PC-9 (cell line): ENCODE measurements at regions not wholly inside any gene's neighbourhood (a gene's known extent, or its start where the extent isn't known, plus 50 kb on each side); places are given as distances from the start of the nearest gene placed in this dataset.

Source experiments
- CTCF ChIP-seq: fragments of 200-600 bp; sonication (generic); conservative IDR thresholded peaks from 2 replicates; pipeline ENCODE4 v1.6.1; 2017; ENCODE audit warnings: mixed run types, antibody characterized with exemption, mild to moderate bottlenecking, moderate library complexity
- EZH2 ChIP-seq: fragments of 200-600 bp; sonication (generic); IDR thresholded peaks from 2 replicates; pipeline ENCODE4 v1.8.0; 2017; ENCODE audit warnings: antibody characterized with exemption, low read depth

GRCh38 chr15:95442107-95442719 is 888.3 kb upstream of the NR2F2 start:
- TF ChIP-seq CTCF (no peak), EZH2 (no peak)
